Esophagus muscularis mucosa (tissue), 3 donors: ENCODE measurements at regions not wholly inside any gene's neighbourhood (a gene's known extent, or its start where the extent isn't known, plus 50 kb on each side); places are given as distances from the start of the nearest gene placed in this dataset.
A peak's percentile ranks its signal among the peaks of the same experiment; 100 is the strongest.

Source experiments
- CTCF ChIP-seq, 3 experiments: fragments of 200-600 bp in 2 of 3; fragments of 450-650 bp in 1 of 3; sonication (generic) in 2 of 3; IDR thresholded peaks; one replicate each; pipeline ENCODE4 v1.5.1; 2017 to 2019; ENCODE audit warnings: antibody characterized with exemption in 3 of 3, mild to moderate bottlenecking in 2 of 3, moderate library complexity in 1 of 3
- POLR2AphosphoS5 ChIP-seq, 2 donors: sonication (generic); formaldehyde crosslinking; IDR thresholded peaks; one replicate each; pipeline ENCODE4 v1.6.1; 2017; ENCODE audit warnings: antibody characterized with exemption in 2 of 2

- TF ChIP-seq POLR2AphosphoS5 (IDR thresholded peaks at IDR 0.05), result peak; percentile 68 to 77
- no peak for TF ChIP-seq CTCF (IDR thresholded peaks at IDR 0.05)
Measured at GRCh38 chr4:124060261-124060918, 652.1 kb downstream of the ANKRD50 start.
